HG03196 (cell line): ENCODE measurements at regions not wholly inside any gene's neighbourhood (a gene's known extent, or its start where the extent isn't known, plus 50 kb on each side); places are given as distances from the start of the nearest gene placed in this dataset.

Experiments
- ATAC-seq: cut with Tn5 transposase; IDR thresholded peaks from one replicate; pipeline ENCODE4 v1.9.1; 2021; ENCODE audit not compliant: unreplicated experiment

DNA sequence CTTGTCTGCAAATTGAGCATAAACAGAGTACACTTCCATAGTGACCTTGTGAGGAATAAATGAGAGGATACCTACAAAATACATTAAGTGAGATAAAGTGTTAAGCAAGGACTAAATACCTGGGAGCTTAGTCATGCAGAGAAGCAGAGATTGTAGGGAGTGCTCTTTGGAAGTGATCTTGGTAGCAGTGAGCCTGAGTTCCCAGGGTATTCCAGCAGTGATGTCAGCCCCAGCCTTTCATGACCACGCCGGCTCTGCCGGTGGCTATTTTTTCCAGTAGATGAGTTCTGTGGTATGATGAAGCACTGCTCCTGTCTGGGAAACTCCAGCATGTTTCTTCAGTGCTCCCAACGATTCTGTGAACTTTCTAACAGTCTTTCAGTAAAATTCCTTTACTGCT lies 391.5 kb upstream of the IGFBP7 start:
- ATAC-seq: no peak

DNA sequence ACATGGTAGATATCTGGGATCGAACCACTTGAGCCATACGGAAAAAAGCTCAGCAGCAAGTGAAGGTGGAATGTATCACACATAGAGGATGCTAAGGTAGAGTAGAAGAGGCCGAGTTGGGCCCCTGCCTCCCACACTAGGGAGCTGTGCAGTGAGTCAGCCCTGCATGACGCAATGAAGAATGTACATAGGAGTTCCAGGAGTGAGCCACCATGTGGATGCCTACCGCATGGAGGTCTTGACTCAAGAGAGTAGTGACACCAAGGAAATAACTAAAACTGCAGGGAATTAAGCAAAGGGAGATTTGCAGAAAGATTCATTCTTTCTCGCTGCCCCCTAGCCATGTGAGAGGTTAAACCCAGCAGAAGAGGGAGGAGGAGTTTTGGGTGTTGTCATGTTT lies 389.6 kb upstream of the IGFBP7 start:
- no peak for ATAC-seq

DNA sequence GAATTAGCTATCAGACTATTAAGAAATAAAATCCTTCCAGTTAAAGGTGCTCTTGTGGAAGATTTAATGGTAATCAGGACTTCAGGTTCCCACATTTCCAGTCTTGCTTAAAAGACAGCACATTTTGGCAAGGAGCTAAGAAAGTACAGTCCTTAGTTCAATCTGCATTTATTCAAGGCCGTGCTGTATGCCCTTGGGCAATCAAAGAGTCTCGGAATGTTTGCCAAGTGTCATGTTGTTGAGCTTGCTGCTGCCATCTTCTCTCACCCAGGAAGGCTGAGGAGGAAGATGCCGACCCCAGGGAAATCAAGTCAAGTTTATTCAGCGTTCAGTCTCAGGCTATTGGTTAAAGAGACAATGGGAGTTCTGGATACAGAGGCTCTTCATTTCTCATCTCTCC lies 388.1 kb upstream of the IGFBP7 start:
- no peak for ATAC-seq

DNA sequence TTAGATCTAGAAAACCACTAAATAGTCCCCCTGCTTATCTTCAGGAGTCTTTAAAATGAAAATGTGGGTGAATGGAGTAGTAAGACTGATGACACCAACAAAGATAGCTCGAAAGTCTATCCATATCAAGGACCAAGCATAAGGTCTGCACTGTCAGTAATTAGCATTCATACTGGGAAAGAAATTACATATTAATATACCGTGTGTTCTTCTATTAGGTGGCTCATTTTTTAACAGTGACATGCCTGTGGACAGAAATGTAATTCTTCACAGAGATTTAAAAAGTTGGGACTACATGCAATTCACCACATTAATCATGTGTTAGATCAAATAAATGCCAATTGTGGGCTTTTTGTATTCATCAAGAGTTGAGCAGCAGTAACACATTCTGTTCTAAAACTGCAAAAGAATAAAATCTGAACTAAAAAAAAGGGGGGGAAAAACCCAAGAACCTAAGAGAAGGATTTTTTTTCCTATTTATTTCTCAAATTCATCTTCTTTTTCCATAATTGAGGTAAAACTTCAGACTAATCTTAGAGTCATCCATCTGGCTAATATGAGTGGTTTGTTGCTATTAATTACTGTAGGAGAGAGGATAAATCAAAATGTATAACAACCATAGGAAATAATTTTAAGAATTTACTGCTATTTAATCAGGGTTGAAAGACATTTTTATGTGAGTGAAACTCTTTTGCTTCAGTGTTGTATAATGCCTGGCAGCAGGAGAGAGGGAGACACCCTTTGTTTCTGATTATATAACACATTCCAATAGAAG lies 386.7 kb upstream of the IGFBP7 start:
- ATAC-seq: no peak

DNA sequence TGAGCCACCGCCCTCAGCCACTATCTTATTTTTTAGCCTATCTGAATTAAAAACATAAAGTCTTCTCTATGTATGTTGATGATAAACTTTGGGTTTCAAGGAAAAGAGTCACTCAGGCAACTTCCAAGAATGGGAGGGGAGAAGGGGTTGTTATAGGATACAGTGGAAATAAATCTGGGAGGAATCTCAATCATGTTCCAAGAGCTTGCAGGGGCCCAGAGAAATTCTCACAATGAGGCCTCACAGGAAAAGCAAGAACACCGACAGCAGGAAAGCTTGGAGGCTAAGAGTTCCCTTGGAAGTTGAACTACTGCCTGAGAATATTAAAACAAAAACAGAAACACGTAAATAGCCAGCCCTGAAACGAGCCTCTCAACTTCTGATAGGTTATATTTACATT lies 384.6 kb upstream of the IGFBP7 start:
- no peak for ATAC-seq

DNA sequence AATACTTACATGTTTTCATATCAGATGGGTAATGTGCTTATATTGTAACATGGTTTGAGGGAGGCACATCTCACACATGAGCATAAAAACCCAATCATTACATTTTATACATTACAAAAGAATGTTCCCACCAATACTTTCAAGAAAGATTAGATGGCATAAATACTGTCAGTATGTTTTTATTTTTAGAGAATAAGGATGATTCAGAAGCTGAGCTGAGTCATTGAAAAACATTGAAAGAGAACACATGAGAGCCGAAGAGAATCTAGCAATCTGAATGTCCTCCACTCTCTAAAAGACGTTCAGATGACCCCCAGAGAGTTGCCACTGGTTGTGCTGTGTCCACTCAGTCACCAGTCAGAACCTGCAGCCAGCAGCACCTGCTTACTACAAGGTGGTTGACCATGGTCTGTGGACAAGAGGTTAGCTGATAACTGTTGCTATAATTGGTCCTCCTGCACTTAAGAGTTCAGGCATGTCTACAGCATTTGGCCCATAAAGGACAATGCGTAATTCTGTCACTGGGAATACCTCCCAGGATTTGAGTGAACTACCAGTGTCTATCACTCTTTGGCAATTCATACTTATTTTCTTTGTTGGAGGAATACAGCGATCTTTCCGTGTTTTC lies 382.2 kb upstream of the IGFBP7 start:
- no peak for ATAC-seq

DNA sequence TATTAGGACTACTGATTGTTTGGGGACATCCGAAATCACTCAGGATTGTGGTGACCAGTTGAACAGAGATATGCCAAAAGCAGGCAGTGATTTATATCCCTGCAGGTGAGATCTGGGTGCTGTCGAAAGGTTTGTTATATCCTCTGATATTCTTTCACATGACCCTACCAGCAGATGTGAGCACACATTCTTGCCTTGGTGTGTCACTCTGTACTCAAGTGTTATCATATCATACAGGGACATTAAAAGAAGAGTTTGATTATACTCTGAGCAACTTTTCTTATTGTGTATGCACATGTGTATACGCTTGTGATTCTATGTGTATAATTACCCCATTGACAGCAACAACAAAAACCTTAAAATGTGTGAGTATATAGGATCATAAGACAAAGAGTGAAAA lies 381.2 kb upstream of the IGFBP7 start:
- no peak for ATAC-seq

DNA sequence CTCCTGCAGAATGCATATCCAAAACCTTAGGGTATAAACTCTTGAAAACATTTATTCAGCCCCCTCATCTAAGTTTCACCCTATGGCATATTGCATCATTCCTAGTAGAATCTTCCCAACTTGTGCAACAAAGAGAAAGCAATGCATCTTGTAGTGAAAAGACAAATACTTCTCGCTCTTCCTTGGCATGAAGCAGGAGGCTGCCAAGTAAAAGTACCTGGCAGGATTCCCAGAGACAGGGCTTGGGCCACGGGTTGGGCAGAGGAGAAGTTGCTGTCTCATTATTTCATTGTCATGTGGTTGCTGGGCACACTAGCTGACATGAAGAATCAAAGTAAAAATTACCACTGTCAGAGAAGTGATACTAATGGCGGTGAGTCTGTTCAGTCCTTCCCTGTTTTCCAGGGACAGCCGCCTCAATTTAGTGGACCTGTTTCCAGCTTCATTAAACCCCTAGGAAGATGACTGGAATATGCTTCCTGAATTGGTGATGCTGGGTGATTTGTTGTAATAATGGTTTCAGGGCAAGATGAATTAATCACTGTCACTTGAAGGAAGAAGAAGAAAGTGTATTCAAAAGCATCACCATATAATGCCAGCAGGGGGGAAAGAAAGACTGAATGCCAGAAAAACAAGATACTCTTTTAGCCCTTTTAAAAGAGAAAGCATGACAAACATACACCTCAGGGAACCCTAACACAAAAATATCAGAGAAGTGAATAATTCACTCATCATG lies 380.5 kb upstream of the IGFBP7 start:
- ATAC-seq: no peak

DNA sequence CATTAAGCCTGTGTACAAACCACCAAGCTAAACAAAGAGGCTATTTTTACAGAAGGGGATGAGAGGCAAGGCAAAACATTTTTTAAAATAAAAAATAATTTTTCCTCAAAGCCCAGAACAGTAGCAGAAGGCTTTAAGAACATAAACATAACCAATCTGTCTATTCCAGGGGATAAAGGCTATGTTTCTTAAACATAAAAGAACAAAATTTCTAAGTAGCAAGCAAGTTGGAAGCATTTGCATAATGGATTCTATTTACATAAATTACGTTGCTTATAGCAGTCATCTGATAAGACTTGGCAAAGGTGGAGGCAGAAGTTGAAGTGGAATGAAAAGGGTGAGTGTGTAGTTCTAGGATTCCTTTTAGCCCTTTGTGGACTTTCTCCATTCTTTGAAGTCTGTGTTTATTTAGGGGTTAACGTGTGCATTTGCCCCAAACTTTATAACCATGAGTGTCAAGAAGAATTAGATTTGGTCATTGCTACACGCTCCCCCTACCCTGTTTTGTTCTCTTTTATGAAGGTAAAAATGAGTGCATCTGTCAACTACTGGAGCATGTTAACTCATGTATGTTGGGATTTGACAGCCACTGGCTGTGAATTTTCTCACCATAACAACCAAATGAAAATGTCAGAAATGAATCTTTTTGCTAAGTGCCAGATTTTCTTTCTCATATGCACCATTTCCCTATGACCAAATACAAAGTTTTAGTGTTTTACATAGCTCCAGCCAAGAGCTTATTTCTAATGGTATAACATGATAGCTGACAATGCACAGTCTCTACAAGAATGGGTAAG lies 378.4 kb upstream of the IGFBP7 start:
- ATAC-seq: no peak

DNA sequence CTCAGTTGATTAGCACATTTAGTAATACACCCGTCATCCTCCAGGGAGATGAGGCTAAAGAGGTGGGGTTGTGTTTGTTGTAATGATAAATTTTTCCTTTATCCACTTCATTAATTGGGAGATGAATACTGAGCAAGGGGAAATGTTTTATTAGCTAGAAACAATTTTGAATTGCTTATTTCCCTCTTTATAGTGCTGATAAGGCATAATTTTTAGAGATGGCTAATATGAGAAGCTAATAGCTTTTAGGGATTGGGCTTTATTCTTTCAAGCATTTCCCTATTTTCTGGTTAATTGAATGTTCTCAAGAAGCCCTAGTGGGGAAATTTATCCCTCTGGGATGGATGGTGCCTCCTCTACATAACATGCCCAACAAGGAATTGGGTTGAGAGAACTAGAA lies 365.2 kb upstream of the IGFBP7 start:
- no peak for ATAC-seq

DNA sequence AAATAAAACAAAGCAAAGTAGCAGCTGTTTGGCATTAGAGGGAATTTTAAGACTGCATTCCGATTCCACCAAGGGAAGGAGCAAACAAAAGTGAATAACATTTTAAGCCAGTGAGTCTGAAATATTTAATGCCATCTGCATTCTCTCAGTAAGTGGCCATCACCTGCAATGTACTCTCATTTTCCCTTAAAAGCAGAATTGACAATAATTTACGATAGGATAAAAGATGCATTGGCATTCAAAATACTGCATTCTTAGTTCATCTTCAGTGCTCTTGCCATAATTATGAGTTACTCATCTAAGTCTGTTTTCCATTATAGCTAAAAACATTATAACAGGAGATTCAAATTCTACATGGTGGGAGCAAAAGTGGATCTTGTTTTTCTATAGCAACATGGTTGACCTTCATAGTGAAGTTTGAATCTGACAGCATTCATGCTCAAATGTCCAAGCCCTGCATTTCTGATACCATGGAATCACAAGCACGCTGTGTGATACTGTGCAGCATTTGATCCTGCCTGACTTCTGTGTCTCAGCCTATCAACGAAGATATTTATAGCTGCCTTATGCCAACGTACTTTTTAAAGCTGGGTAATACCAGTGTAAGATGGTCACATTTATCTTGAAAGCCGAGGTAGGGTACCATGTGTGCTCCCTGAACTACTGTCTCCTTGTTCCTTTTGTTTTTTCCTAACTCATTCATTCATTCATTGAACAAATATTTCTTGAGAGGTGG lies 355.3 kb upstream of the IGFBP7 start:
- no peak for ATAC-seq

DNA sequence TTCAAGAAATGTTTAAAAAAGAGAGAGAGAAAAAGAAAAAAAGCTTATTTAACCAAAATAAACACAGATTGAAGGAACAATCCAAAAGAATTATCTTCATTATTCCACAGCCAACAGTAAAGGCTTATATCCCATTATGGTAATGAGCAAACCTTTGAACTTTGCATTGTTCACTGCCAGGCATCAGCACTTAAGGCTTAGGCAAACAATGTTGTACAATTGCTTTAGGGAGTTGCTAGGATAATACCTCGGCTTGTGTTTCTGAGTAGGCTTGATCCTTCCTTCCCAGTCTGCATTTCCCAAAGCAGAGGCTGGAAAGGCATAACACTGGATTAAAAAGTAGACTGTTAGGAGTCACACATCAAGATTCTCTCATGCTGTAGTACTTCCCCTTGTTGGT lies 352.7 kb upstream of the IGFBP7 start:
- ATAC-seq: no peak

DNA sequence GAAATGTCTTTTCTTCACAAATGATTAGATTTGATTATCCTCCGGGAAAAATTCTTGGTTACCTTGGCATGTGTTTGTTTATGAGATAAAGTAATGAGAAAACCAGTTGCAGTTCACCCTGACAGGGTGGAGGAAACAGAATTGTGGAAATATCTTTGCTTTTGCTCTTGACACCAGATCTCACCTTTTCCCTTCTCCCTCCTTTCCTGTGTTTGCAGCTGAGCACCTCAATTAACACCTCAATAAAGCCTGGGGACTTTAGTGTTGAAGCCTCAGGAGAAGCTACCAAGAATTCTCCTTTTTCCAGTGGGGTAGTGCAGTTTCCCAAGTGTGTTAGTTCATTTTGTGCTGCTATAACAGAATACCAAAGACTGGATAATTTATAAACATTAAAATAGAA lies 350.8 kb upstream of the IGFBP7 start:
- ATAC-seq: no peak

DNA sequence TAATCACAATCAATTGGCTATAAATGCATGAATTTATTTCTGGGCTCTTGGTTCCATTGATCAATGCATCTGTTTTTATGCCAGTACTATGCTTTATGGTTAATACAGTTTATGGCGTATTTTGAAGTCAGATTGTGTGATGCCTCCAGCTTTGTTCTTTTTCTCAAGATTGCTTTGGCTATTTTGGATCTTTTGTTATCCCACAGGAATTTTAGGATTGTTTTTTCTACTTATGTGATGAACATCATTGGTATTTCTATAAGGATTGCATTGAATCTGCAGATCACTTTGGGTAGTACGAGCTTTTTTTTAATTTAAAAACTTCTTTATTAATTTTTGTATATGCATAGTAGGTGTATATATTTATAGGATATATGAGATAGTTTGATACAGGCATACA lies 338.7 kb upstream of the IGFBP7 start:
- ATAC-seq: no peak

DNA sequence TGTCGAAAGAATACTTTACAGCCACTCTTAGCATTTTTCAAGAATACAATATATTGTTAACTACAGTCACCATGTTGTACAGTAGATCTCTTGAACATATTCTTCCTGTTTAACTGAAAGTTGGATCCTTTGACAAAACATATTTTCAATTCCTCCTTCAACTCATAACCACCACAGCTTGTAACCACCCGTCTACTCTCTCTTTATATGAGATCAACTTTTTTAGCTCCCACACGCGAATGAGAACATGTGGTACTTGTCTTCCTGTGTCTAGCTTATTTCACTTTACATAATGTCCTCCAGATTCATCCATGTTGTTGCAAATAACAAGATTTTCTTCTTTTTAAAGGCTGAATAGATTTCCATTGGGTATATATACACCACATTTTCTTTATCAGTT lies 338.3 kb upstream of the IGFBP7 start:
- no peak for ATAC-seq

DNA sequence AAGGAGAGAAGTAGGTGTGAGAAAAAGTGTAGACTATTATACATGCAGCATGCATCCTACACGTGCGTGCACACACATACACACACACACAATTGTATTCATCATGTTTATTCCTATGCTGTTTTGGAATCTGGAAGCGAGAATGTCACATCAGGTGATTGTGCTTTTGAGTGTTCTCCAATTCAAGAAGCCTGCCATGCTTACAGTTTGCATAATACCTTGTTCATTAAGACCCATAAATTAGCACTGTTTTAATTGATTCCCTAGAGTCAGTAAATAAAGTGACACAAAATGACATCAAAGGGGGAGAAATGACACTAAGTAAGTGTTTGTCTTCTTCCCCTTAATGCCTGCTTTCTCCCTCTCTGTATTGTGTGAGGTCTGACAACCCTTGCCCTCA lies 336.1 kb upstream of the IGFBP7 start:
- no peak for ATAC-seq

DNA sequence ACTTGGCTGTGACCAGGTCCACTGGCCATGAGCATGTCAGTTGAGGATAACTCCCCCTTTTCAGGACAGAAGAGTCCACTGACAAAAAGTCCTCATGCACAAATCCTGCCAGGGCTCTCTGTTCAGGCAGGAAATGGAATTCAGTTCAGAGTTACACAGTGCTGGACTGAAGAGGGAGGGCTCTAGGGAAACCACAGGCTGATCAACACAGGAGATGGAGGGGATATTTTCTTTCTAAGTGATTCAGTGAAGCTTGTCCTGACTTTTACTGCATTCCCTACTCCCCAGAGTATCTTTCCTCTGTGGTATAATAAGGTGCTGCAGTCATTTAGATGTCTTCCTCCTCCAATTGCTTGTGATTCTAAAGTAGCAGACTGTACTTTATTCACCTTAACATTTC lies 335.5 kb upstream of the IGFBP7 start:
- no peak for ATAC-seq

DNA sequence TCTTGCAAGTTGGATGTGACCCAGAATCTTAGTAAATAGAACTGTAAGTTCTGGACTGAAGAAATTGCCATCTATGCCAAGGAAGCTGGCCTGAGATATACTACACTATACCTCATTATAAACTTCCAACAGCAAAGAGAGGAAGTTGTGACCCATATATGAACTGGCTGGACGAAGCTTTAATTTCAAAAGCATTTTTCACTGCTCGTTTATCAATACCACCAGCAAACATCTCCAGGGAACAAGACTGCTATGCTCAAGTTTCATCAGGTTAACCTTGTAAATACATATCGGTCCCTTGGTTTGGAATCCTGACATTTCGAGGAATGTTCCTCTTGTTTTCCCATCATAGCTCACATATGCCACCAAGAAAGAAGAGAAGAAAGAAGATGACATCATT lies 334.5 kb upstream of the IGFBP7 start:
- no peak for ATAC-seq

DNA sequence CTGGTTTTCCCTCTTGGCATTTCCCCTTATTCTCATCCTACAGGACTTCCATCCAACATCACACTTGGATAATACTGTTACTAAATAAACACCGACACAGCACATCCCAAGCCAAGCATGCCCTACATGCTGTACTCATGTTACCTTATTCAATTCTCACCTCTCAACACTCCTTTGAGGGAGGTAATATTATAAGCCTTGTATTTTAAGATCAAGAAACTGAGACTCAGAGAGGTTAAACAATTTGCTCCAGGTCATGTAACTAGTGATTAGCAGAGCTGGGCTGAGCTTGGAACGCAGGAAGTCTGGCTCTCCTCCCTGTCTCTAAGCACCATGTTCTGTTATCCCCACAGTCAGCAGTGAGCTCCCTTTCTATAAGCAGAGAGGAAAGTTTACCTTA lies 333.6 kb upstream of the IGFBP7 start:
- no peak for ATAC-seq

DNA sequence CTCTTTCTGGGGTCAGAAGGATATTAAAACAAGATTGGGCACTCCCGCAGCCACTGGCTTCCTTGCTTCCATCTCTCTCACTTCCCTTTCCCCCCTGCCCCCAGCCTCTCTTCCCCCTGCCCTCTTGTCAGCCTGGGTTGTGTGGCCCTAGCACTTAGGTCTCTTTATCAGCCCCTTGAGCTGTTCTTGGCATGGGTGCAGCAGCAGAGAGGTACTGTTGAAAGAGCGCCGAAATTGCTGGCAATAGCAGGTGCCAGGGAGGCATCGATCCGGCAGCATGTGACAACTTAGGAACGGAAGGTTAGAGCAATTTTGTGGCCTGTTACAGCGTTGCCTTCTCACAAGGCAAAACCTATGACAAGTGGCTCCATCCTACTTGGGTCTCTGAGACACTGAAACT lies 333.1 kb upstream of the IGFBP7 start:
- no peak for ATAC-seq

DNA sequence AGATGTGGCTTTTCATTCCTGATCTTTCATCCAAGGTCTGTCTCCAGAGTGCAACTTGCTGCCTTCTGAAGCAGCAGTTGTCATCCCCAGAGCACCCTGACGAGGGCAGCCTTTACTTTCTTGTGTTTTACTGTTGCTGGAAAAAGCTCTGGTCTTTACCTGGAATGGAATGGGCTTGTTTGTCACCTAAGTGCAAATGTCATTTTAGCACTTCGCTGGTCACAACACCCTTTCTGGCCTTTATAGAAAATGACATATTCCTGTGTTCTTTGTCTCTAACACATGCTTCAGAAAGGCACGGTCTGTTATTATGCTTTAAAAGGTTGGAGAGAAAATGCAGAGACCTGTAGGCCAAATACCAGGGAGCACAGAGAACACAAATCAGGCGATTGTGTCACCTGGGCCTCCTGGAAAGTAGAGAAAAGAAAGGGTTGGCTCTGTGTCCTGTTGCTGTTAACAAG lies 332.7 kb upstream of the IGFBP7 start:
- no peak for ATAC-seq
